Mesenchymal stem cell (in vitro differentiated cells and primary cell): ENCODE measurements at regions not wholly inside any gene's neighbourhood (a gene's known extent, or its start where the extent isn't known, plus 50 kb on each side); places are given as distances from the start of the nearest gene placed in this dataset.
A peak's percentile ranks its signal among the peaks of the same experiment; 100 is the strongest.

Experiments
- DNase-seq: peaks from one replicate; pipeline ENCODE4 v3.0.0-alpha.2; 2013
- H2AFZ ChIP-seq: one replicate; pipeline ENCODE4 v1.6.1; 2013; ENCODE audit warnings: low read depth, mild to moderate bottlenecking, control low read depth, inconsistent platforms, low read length, moderate library complexity
- H2AK5ac ChIP-seq: 2 replicates; pipeline ENCODE4 v1.6.1; 2013; ENCODE audit warnings: low read length, moderate library complexity, mild to moderate bottlenecking, inconsistent platforms; ENCODE audit not compliant: severe bottlenecking
- H2BK120ac ChIP-seq: one replicate; pipeline ENCODE4 v1.6.1; 2013; ENCODE audit warnings: low read depth, mild to moderate bottlenecking, inconsistent platforms, low read length, moderate library complexity
- H2BK12ac ChIP-seq, 2 experiments: one replicate each; pipeline ENCODE4 v1.6.1; 2013; ENCODE audit warnings: inconsistent platforms in 2 of 2, low read length in 2 of 2, mild to moderate bottlenecking in 2 of 2, moderate library complexity in 2 of 2, control low read depth in 1 of 2
- H2BK15ac ChIP-seq: one replicate; pipeline ENCODE4 v1.6.1; 2013; ENCODE audit warnings: mild to moderate bottlenecking, low read depth, inconsistent platforms; ENCODE audit not compliant: poor library complexity, severe bottlenecking
- H2BK5ac ChIP-seq: 2 replicates; pipeline ENCODE4 v1.6.1; 2013; ENCODE audit warnings: low read depth, mild to moderate bottlenecking, low read length, control low read depth, inconsistent platforms; ENCODE audit not compliant: poor library complexity, severe bottlenecking
- H3K14ac ChIP-seq, 2 experiments: one replicate each; pipeline ENCODE4 v1.6.1; 2013; ENCODE audit warnings: inconsistent platforms in 2 of 2, low read length in 2 of 2, control low read depth in 1 of 2, mild to moderate bottlenecking in 1 of 2, moderate library complexity in 1 of 2
- H3K18ac ChIP-seq, 2 experiments: one replicate each; pipeline ENCODE4 v1.6.1; 2013; ENCODE audit warnings: inconsistent platforms in 2 of 2, low read length in 2 of 2, control low read depth in 1 of 2, low read depth in 1 of 2, mild to moderate bottlenecking in 1 of 2
- H3K23ac ChIP-seq, 2 experiments: one replicate each; pipeline ENCODE4 v1.6.1; 2013; ENCODE audit warnings: inconsistent platforms in 2 of 2, low read length in 2 of 2, mild to moderate bottlenecking in 2 of 2, moderate library complexity in 2 of 2, control low read depth in 1 of 2
- H3K27ac ChIP-seq: 2 replicates; pipeline ENCODE4 v1.5.1; 2013; ENCODE audit warnings: mild to moderate bottlenecking, moderate library complexity, low read length, control low read depth, inconsistent platforms; ENCODE audit not compliant: poor library complexity, severe bottlenecking
- H3K27me3 ChIP-seq, 2 experiments: 2 replicates each; pipeline versions ENCODE4 v1.6.1 to v1.7.0; 2013; ENCODE audit warnings: low read length in 2 of 2, mild to moderate bottlenecking in 2 of 2, moderate library complexity in 2 of 2, control low read depth in 1 of 2, inconsistent platforms in 1 of 2; ENCODE audit not compliant: control insufficient read depth in 1 of 2, insufficient read depth in 1 of 2
- H3K36me3 ChIP-seq, 2 experiments: 2 replicates each; pipeline versions ENCODE4 v1.6.1 to v1.7.0; 2013; ENCODE audit warnings: low read length in 2 of 2, control low read depth in 1 of 2, inconsistent platforms in 1 of 2, low read depth in 1 of 2, mild to moderate bottlenecking in 1 of 2; ENCODE audit not compliant: insufficient read depth in 2 of 2, control insufficient read depth in 1 of 2
- H3K4ac ChIP-seq, 2 experiments: one replicate each; pipeline ENCODE4 v1.6.1; 2013; ENCODE audit warnings: inconsistent platforms in 2 of 2, low read length in 2 of 2, mild to moderate bottlenecking in 2 of 2, moderate library complexity in 2 of 2, control low read depth in 1 of 2, low read depth in 1 of 2
- H3K4me1 ChIP-seq: 2 replicates; pipeline ENCODE4 v1.6.1; 2013; ENCODE audit warnings: low read depth, low read length, control low read depth; ENCODE audit not compliant: control insufficient read depth, insufficient read depth
- H3K4me2 ChIP-seq: 2 replicates; pipeline ENCODE4 v1.6.1; 2013; ENCODE audit warnings: low read length, mild to moderate bottlenecking, inconsistent platforms; ENCODE audit not compliant: poor library complexity, severe bottlenecking
- H3K4me3 ChIP-seq, 2 experiments: 2 replicates each; pipeline versions ENCODE4 v1.5.1 to v1.7.0; 2013; ENCODE audit warnings: low read length in 2 of 2, mild to moderate bottlenecking in 2 of 2, control low read depth in 1 of 2, low read depth in 1 of 2; ENCODE audit not compliant: insufficient read depth in 1 of 2
- H3K79me1 ChIP-seq: replicated peaks from 2 replicates; pipeline ENCODE4 v1.6.1; 2013; ENCODE audit warnings: mild to moderate bottlenecking, control low read depth, low read length, inconsistent platforms; ENCODE audit not compliant: poor library complexity, severe bottlenecking
- H3K9ac ChIP-seq: 2 replicates; pipeline ENCODE4 v1.7.0; 2013; ENCODE audit warnings: mild to moderate bottlenecking, low read length, moderate library complexity
- H3K9me3 ChIP-seq: 2 replicates; pipeline ENCODE4 v1.7.0; 2013; ENCODE audit warnings: mild to moderate bottlenecking, low read length; ENCODE audit not compliant: control insufficient read depth
- H4K8ac ChIP-seq: one replicate; pipeline ENCODE4 v1.6.1; 2013; ENCODE audit warnings: inconsistent platforms, mild to moderate bottlenecking, low read length, moderate library complexity
- H4K91ac ChIP-seq: one replicate; pipeline ENCODE4 v1.6.1; 2013; ENCODE audit warnings: mild to moderate bottlenecking, low read length, inconsistent platforms
- WGBS: methylation state at CpG from one replicate; pipeline ENCODE4 v1.1.7; 2013; ENCODE audit warnings: mixed read lengths; 5-methylcytosine and 5-hydroxymethylcytosine counted together

- no peak overlapping the region for H3K4ac ChIP-seq
- no peaks in the 10 kb centered on the region for H3K27me3 ChIP-seq
- no peak overlapping the region for H2BK15ac ChIP-seq
- H3K4me1 ChIP-seq = no peaks in the 10 kb centered on the region
- no peak for DNase-seq
- no peak overlapping the region for H2BK12ac ChIP-seq
- H2AFZ ChIP-seq = no peak overlapping the region
- no peak overlapping the region for H4K91ac ChIP-seq
- H2BK5ac ChIP-seq = no peak overlapping the region
- 85% methylated on average over 5 of the region's 5 CpGs for WGBS
- H3K27ac ChIP-seq = no peak overlapping the region
- no peak overlapping the region for H2AK5ac ChIP-seq
- no peak overlapping the region for H2BK120ac ChIP-seq
- H3K9me3 ChIP-seq = no peaks in the 10 kb centered on the region
- H3K79me1 ChIP-seq = no peaks in the 10 kb centered on the region
- H3K36me3 ChIP-seq = no peaks in the 10 kb centered on the region
- no peak overlapping the region for H4K8ac ChIP-seq
- H3K4me3 ChIP-seq = no peak overlapping the region
- H3K9ac ChIP-seq = no peak overlapping the region
- no peak overlapping the region for H3K4me2 ChIP-seq
- H3K23ac ChIP-seq = no peak overlapping the region
- no peak overlapping the region for H3K14ac ChIP-seq
- no peak overlapping the region for H3K18ac ChIP-seq
Observed at GRCh38 chr6:145368075-145368474, 367.2 kb downstream of the EPM2A start.

- H3K27ac ChIP-seq = no peak overlapping the region
- H2BK15ac ChIP-seq = no peak overlapping the region
- no peak for DNase-seq
- H3K4ac ChIP-seq = no peak overlapping the region
- H3K79me1 ChIP-seq = no peaks in the 10 kb centered on the region
- no peak overlapping the region for H2AFZ ChIP-seq
- H4K8ac ChIP-seq = no peak overlapping the region
- H3K9me3 ChIP-seq = no peaks in the 10 kb centered on the region
- no peak overlapping the region for H2AK5ac ChIP-seq
- no peaks in the 10 kb centered on the region for H3K36me3 ChIP-seq
- no peak overlapping the region for H2BK5ac ChIP-seq
- H3K18ac ChIP-seq = no peak overlapping the region
- no peak overlapping the region for H3K9ac ChIP-seq
- H3K27me3 ChIP-seq = no peaks in the 10 kb centered on the region
- H3K4me2 ChIP-seq = no peak overlapping the region
- H2BK12ac ChIP-seq = no peak overlapping the region
- H4K91ac ChIP-seq = no peak overlapping the region
- no peak overlapping the region for H3K14ac ChIP-seq
- no peak overlapping the region for H3K23ac ChIP-seq
- no peak overlapping the region for H2BK120ac ChIP-seq
- no peak overlapping the region for H3K4me3 ChIP-seq
- H3K4me1 ChIP-seq = no peaks in the 10 kb centered on the region
Observed at GRCh38 chr6:145370559-145370958, 364.8 kb downstream of the EPM2A start.

GRCh38 chr6:145372671-145373151 is 362.6 kb downstream of the EPM2A start:
- 75% methylated on average over 3 of the region's 4 CpGs for WGBS
- Histone ChIP-seq H3K9ac (peak overlapping the region; percentile 75), H3K4me3 (peak overlapping the region in 1 of 2 experiments; percentile 67), H2BK5ac (no peak overlapping the region), H3K18ac (no peak overlapping the region), H2BK12ac (peak overlapping the region in 1 of 2 experiments; percentile 21), H3K4me2 (no peak overlapping the region), H3K14ac (no peak overlapping the region), H2BK15ac (no peak overlapping the region), H3K9me3 (no peaks in the 10 kb centered on the region), H3K27me3 (no peaks in the 10 kb centered on the region), H3K79me1 (no peaks in the 10 kb centered on the region), H4K91ac (peak overlapping the region; percentile 31), H4K8ac (peak overlapping the region; percentile 83), H3K4me1 (no peaks in the 10 kb centered on the region), H3K36me3 (no peaks in the 10 kb centered on the region), H2BK120ac (no peak overlapping the region), H3K4ac (no peak overlapping the region), H3K27ac (no peak overlapping the region), H2AK5ac (no peak overlapping the region), H2AFZ (peak overlapping the region; percentile 5), H3K23ac (no peak overlapping the region)
- peak; percentile 30 for DNase-seq

GRCh38 chr6:145373826-145374225 is 361.5 kb downstream of the EPM2A start:
- Histone ChIP-seq H3K23ac (no peak overlapping the region), H3K4me2 (no peak overlapping the region), H3K4me1 (no peaks in the 10 kb centered on the region), H3K9me3 (no peaks in the 10 kb centered on the region), H2AFZ (no peak overlapping the region), H4K91ac (no peak overlapping the region), H2BK5ac (no peak overlapping the region), H3K79me1 (no peaks in the 10 kb centered on the region), H2BK12ac (no peak overlapping the region), H3K36me3 (no peaks in the 10 kb centered on the region), H3K27ac (no peak overlapping the region), H2BK15ac (no peak overlapping the region), H3K14ac (no peak overlapping the region), H3K27me3 (no peaks in the 10 kb centered on the region), H2BK120ac (no peak overlapping the region), H4K8ac (no peak overlapping the region), H2AK5ac (no peak overlapping the region), H3K4ac (no peak overlapping the region), H3K4me3 (no peak overlapping the region), H3K9ac (no peak overlapping the region), H3K18ac (no peak overlapping the region)
- no peak for DNase-seq
- 100% methylated on average over 1 of the region's 1 CpG for WGBS
